ENCODE measurements at regions not wholly inside any gene's neighbourhood (a gene's known extent, or its start where the extent isn't known, plus 50 kb on each side); places are given as distances from the start of the nearest gene placed in this dataset.
"Not testable (repeated sequence)": the region's sequence is repeated elsewhere in the genome, so short reads cannot be mapped to it uniquely, and the experiment has no call there.

DNA sequence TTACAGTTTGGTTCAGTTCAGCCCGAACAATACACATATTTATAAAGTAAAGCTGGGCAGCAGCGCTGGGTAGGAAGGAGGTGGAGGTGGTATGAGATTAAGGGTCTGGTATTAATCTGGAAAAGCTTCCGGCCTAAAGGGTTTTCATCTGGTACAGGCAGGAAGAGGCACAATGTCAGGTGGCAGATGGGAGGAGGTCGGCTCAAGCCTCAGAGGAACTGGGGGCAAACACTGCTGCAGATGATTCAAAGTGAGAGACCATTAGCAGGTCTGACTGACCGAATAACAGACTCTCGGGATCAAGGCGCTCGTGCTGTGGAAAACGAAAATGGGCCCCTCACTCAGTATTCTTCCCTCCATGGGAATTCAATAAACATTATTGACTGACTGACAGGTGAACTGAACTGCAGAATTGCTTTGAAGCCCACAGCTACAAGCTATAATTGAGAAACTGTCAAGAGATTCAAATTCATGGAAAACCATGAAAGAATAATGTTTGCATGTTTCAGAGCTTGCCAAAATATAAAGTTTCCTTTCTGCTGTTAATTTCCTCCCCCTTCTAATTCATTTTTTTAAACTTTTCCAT, 75.3 kb downstream of the TMEM167A start:
- no peak for DNase-seq (ENCODE audit: low read depth)

DNA sequence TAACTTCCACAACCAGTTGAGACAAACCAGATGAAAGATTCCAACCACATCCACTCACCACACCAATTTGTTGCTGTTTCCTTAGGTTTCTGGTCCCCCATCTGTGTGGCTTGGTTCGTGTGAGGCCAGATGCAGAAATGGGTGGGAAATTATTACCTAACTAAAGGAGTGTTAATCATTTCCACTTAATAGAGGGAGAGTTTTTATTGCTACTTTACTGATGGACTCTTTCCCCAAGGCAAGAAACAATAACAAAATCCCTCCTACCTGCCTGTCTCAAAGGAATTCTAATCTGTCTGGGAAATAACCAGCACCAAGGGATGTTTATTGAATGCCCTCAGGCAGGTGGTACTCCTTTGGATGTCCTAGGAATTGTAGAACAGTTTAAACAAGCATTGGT, 76.3 kb downstream of the TMEM167A start:
- no peak for DNase-seq (ENCODE audit: low read depth)

DNA sequence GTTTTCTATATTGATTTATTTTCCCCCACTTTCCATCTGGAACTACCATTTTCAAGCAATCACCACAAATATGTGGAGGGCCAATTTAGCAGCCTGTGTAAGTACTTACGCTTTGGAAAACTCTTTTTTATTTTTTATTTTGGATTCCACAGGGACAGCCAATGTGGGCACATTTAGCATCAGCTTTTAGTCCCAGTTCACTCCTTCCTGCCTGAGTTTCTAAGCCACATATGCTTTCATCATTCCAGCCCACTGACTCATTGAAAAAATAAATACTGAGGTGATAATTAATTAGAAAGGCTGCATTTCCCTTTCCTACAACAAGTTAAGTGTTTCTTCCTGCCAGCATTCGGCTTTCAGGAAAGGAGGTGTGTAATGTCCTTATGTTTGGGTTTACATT, 76.8 kb downstream of the TMEM167A start:
- no peak for DNase-seq (ENCODE audit: low read depth)

DNA sequence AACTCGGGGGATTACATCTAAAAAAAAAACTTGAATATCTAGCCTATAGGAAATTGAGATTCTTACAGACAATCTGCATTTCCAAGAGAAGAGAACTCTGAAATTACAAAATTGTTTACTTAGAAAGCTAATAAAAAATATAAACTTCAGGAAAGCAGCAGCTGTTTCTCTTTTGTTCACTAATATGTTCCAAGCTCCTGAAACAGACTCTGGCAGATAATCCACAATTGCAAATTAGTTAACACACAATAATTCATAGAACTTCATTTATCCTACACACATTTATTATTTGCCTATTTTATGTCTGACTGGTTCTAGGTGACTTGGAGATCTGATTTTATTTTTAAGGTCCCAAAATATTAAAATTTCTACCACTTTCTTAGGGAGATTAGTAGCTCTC, 83.8 kb downstream of the TMEM167A start:
- DNase-seq (ENCODE audit: low read depth), result no peak

DNA sequence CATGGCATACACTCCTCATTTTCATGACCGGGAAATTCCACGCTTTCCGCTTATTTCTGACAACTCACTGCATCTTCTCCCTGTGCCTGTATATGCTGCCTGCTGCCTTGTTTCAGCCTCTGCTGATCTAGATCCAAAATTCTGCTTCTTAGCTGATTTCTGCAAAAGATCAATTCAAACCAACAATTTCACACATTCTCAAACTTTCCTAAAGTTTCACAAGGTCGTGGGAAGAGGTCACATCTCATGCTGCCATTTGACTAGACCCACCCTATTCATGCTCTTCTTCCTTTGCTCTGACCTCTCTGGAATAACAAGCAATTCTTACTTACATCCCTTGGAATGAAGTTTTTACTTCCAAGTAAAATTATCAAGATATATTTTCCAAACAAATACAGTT, 84.5 kb downstream of the TMEM167A start:
- DNase-seq (ENCODE audit: low read depth), result no peak

DNA sequence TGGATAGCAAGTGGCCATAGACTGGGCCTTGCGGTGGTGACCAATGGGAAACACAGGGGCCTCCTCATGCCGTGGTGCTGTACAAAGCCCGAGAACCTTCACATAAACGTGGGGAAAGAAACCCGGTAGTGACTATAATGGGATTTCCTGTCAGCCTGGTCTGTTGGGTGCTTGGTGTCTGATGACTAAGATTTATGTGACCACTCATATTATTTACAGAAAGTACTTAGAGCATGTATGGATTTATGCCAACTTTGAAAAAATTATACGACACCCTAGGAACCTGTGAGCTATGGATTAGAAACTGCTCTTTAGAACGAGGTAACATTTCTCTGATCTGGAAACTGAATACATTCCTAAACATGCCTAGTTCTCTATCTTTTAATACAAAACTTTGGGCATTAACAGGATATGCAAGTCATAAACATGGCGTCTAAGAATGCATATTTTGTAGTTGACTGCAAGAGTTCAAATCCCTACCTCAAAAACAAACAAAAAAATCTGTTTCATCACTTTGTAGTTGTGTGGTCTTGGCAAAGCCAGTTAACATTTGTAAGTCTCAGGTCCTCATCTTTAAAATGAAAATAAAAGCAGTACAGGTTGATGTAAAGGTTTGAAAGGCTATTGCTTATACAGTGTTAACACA, 85.4 kb downstream of the TMEM167A start:
- DNase-seq (ENCODE audit: low read depth), result no peak

DNA sequence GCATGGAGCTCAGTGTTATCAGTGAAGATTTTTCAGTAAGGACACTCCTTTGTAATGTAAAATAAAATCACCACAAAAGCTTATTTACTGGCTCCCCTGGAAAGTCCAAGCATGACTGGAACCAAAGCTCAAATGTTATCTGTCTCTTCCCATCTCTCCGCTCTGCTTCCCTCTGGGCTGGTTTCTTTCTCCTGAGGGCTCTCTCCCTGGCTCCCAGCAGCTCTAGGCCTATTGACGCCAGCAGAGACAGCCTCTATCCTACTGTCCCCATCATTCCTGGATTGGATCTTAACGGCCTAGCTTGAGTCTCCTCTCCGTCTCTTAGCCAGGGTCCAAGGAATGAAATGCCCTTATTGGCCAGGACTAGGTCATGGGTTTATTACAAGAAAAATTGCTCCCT, 86.1 kb downstream of the TMEM167A start:
- no peak for DNase-seq (ENCODE audit: low read depth)

DNA sequence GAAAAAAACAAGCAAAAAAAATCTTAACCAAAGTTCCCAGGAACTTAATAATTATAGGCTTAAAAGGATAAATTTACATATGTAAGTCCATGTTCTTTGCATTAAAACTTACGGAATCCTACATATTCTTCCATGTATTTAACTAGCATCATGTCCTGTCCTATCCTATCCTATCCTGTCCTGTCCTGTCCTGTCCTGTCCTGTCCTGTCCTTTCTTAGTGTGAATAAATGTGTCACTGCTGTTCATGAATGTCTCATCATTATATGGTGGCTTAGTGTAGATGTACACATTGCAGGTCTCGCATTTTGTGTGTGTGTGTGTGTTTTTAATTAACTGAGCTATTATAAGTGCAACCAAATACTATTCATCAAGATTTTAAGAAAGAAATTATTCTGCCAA, 90.0 kb downstream of the TMEM167A start:
- no peak for DNase-seq (ENCODE audit: low read depth)

DNA sequence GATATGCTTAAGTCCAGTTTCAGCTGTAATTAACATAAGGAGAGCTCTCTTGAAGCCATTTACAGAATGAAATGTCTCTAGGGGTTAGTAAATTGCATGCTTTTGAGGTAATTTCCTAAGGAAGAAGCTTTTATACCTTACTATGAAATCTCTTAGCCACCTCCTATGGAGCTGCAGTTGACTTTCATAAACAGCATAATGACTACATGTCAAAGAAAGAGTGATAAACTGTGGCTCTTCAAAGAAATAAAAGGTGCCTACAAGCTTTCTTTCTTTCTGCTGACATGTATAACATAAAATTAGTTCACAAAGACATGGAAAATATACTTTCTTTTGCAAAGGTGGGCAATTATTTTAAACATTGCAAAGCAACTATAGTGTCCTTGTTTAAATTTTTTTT, 90.8 kb downstream of the TMEM167A start:
- no peak for DNase-seq (ENCODE audit: low read depth)

DNA sequence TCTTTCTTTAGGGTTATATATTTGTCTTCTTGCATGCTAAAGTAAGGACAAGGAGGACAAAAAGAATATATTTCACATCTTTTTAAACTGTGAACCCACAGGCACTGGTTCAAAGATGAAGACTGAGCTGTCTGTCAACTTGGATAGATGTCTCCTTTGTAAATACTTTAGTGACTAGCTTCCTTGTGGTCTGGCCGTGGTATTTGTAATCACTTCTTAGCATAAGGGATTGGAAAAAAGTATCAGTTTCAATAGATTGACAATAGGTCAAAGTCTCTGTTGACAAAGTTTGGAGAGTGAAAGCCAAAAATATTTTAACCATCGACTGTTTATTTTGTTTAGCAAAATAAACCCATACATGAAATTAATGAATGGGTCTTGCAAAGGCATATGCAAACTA, 91.4 kb downstream of the TMEM167A start:
- DNase-seq (ENCODE audit: low read depth), result no peak

DNA sequence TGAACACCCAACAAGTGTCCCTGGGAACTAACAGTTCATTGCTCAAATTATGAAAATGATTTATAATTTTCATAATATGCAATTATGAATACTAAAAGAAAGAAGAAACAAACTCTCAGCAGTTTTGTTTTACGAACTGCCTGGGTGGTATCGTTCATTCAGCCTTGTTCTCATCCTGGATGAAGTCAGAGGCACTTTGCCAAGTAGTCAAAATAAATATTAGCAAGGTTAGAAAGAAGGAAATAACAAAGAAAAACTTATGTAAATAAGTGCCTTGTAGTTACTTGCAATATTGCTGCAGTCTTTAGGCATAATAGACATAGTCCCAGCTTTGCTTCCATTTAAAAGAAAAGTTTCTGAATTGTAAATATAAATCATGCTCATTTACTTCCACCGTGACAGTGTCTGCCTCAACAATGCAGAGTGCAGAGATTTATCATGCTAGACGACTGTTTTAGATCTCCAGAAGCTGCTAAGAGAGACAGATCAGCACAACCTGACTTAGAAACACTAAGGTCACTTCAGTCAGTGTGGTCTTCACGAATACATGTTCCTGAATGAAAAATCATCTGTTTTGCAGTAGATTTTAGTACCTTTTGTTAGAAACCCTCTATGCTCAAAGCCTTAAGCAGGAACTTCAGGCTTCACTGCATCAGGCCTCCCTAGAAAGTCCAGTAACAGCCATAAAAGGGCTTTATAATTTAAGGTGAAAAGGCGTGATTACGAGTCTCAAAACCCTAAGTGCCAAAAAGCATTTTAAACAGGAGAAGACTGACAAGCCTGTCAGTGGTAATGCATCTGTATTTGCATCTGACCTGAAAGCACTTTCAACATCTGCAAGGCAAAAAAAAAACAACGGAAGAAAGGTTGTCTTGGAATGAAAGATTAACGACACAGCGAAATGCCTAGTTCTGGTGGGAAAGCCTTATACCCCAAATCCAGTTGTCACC, 92.1 kb downstream of the TMEM167A start:
- no peak for DNase-seq (ENCODE audit: low read depth)

DNA sequence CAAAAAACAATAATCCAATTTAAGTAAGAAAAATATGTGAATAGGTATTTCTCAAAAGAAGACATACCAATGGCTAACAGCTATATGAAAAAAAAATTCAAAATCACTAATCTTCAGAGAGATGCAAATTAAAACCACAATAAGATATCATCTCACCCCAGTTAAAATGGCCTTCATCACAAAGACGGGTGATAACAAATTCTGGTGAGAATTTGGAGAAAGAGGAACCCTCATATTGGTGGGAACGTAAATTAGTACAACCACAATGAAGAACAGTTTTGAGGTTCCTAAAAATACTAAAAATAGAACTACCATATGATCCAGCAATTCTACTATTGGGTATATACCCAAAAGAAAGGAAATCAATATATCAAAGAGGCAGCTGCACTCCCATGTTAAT, 94.3 kb downstream of the TMEM167A start:
- DNase-seq (ENCODE audit: low read depth), result no peak

DNA sequence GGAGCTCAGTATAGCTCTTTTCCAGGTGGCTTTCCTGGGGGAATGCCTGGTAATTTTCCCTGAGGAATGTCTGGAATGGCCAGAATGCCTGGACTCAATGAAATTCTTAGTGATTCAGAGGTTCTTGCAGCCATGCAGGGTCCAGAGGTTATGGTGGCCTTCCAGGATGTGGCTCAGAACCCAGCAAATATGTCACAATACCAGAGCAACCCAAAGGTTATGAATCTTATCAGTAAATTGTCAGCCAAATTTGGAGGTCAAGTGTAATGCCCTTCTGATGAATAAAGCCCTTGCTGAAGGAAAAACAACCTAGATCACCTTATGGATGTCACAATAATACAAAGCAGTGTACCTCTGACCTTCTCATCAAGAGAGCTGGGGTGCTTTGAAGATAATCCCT, 100.3 kb downstream of the TMEM167A start:
- not testable (repeated sequence) for DNase-seq (ENCODE audit: low read depth)

DNA sequence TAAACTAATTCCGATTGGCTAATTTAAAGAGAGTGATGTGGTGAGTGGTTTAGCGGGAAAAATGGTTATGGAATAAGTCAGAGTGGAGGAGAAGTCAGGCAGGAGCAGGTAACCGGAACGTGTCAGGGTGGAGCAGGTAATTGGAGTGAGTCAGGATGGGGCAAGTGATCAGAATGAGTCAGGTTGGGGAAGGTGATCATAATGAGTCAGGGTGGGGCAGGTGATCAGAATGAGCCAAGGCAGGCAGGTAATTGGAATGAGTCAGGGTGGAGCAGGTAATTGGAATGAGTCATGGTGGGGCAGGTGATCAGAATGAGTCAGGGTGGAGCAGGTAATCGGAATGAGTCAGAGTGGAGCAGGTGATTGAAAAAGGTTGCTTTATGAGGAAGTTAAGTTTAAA, 101.4 kb downstream of the TMEM167A start:
- DNase-seq (ENCODE audit: low read depth), result no peak

DNA sequence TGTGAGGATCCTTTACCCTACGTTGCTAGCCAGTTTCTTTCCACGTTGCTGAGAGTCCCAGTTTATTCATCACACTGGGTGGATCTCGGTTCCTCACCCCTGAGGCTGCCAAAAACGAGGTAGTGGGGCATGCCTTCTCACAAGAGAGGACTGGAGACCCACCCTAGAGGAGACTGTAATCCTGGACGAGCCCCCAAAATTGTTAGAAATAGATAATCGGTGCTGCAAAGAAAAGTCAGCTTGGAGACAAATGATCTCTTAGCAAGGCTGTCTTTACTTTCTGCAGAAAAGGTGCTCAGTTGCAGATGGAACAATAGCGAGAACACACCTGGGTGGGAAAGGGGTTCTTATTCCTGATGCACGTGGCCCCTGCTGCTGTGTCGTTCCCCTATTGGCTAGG, 101.8 kb downstream of the TMEM167A start:
- DNase-seq (ENCODE audit: low read depth), result no peak

DNA sequence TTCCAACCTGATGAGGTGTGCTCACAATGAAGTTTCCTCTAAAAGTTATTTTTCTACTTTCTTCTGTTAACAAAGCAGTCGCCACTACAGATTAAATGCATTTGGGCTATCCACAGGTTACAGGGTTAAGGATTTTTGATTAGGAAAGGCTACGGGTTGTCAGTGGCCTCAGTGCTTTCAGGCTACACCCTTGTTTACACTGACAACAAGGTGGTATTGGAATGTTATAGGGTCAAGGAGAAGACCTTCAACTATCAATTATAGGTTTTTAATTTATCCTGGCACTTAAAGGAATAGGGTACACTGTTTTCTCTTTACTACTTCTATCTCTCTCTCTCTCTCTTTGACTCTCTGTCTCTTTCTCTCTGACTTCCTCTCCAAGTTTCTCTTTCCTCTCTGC, 102.8 kb downstream of the TMEM167A start:
- not testable (repeated sequence) for DNase-seq (ENCODE audit: low read depth)

DNA sequence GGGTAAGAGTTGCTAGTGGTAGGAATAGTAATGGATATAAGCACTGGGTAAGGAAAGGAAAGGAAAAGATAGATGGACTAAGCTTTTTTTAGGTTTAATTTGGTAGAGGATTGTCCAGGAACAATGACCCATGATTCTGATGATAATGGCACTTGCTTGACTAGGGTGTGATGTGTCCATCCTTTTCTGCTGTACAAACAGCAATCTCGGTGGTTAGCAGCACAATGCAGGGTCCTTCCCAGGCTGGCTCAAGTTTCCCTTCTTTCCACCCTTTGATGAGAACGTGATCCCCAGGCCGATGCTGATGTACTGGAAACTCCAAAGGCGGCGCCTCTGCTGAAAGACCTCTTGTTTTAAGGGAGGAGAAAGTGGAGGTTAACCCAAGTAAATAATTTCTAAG, 105.3 kb downstream of the TMEM167A start:
- DNase-seq (ENCODE audit: low read depth), result no peak

DNA sequence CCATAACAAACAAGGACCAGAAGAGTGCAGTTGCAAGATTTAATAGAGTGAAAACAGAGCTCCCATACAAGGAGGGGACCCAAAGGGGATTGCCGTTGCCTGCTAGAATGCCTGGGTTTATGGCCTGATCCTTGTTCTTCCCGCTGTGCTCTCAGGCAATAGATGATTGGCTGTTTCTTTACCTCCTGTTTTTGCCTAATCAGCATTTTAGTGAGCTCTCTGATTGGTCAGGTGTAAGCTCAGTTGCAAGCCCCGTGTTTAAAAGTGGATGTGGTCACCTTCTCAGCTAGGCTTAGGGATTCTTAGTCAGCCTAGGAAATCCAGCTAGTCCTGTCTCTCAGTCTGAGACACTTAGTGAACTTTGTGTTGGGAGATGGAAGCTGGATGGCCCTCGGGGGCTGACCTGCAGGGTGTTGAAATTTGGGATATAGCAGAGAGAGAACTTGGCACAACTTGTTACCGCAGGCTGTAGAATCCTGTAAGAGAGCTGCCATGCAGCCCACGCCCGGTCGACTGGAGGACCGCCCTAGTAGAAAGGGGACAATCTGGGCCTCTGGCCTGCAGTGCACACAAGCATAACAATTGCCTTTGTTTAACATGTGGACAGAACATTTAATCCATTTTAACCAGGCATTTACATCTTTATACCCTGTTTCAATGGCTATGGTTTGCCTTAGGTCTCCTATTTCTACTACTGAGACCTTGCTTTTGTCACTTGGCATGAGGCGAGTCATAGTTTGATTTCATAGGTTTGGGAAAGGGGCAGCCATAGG, 106.0 kb downstream of the TMEM167A start:
- not testable (repeated sequence) for DNase-seq (ENCODE audit: low read depth)

DNA sequence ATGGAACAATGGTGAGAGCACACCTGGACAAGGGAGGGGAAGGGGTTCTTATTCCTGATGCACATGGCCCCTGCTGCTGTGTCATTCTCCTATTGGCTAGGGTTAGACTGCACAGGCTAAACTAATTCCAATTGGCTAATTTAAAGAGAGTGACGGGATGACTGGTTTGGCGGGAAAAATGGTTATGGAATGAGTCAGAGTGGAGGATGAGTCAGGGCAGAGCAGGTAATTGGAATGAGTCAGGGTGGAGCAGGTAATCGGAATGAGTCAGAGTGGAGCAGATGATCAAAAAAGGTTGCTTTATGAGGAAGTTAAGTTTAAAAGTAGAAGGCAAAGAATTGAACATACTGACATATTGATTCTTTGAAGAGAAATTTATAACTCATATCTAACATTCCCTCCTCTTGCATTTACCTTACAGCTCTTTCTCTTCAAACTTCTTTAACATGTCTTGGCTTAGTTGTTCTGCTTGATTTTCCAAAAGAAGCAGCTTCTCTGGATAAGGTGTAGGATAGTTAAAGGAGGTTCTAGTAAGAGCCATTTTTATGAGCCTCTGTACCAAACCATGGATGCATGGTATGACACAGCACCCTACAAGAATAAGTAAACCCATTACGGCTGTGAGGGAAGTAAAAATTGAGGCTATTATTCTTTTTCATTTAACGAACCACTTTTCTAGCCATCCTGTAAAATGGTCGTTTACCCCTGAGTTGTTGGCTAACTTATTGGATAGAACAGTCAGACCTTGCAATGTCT, 107.8 kb downstream of the TMEM167A start:
- not testable (repeated sequence) for DNase-seq (ENCODE audit: low read depth)

DNA sequence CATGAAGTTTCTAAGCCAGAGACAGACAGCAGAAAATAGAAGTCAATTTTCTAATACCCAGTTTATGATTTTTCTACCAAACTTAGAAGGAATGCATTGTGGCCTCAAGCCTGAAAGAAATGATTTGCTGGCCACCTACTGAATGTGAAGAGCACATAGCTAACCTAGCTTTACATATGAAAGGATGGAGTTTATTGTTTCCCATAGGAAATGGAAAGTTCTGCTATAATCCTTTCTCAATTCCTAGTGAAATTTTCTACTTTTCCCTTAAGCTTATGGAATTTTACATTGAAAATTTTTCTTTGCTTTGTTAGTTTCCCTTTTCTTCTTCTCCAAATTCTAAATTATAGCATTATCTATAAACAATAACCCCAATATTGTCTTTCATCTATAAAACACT, 110.1 kb downstream of the TMEM167A start:
- no peak for DNase-seq (ENCODE audit: low read depth)

DNA sequence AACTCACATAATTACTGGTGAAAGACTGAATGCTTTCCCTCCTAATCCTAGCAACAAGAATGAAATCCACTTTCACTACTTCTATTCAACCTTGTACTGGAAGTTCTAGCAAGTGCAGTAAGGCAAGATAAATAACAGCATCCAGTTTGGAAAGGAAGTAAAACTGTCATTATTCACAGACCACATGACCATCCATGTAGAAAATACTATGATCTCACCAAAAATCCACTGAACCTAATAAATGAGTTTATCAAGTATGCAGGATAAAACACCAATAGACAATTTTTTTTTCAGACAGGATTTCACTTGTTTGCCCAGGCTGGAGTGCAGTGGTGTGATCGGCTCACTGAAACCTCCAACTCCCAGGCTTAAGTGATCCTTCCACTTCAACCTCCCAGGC, 117.7 kb downstream of the TMEM167A start:
- no peak for DNase-seq (ENCODE audit: low read depth)

DNA sequence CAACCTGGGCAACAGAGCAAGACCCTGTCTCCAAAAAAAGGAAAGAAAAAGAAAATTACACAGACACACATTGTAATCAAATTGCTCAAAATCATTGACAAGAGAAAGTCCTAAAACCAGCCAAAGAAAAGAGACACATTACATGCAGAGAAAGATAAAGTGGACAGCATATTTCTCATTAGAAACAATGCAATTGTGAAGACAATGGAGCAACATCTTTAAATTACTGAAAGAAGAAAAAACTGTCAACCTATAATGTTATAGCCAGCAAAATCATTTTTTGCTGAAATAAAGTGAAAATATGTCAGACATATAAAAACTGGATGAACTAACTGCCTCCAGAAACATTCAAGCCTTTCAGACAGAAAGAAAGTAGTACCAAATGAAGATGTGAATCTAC, 120.6 kb downstream of the TMEM167A start:
- no peak for DNase-seq (ENCODE audit: low read depth)

All from T follicular helper cell (primary cell).